ENCODE measurements at regions not wholly inside any gene's neighbourhood (a gene's known extent, or its start where the extent isn't known, plus 50 kb on each side); places are given as distances from the start of the nearest gene placed in this dataset.

- DNase-seq = no peak
These were observed 304.5 kb upstream of the B3GAT1 start for GRCh38 chr11:134716582-134716981.

- peak; percentile 95 for DNase-seq
These were observed 302.1 kb upstream of the B3GAT1 start for GRCh38 chr11:134714021-134714656.

- DNase-seq = no peak
These were observed 300.4 kb upstream of the B3GAT1 start for GRCh38 chr11:134712228-134713145.

- no peak for DNase-seq
These were observed 299.5 kb upstream of the B3GAT1 start for GRCh38 chr11:134711588-134711987.

GRCh38 chr11:134710861-134711407 is 298.9 kb upstream of the B3GAT1 start:
- DNase-seq = no peak

- DNase-seq = no peak
These were observed 293.8 kb upstream of the B3GAT1 start for GRCh38 chr11:134705858-134706257.

GRCh38 chr11:134702827-134703226 is 290.8 kb upstream of the B3GAT1 start:
- no peak for DNase-seq

- DNase-seq = peak; percentile 83
These were observed 289.6 kb upstream of the B3GAT1 start for GRCh38 chr11:134701564-134702165.

GRCh38 chr11:134700101-134700640 is 288.1 kb upstream of the B3GAT1 start:
- no peak for DNase-seq

GRCh38 chr11:134696455-134696854 is 284.4 kb upstream of the B3GAT1 start:
- no peak for DNase-seq

- no peak for DNase-seq
These were observed 279.9 kb upstream of the B3GAT1 start for GRCh38 chr11:134691985-134692384.

- no peak for DNase-seq
These were observed 279.3 kb upstream of the B3GAT1 start for GRCh38 chr11:134691295-134691873.

GRCh38 chr11:134689886-134690285 is 277.8 kb upstream of the B3GAT1 start:
- DNase-seq = no peak

- no peak for DNase-seq
These were observed 275.5 kb upstream of the B3GAT1 start for GRCh38 chr11:134687548-134687947.

GRCh38 chr11:134686460-134687061 is 274.5 kb upstream of the B3GAT1 start:
- DNase-seq = no peak

GRCh38 chr11:134685793-134686380 is 273.8 kb upstream of the B3GAT1 start:
- DNase-seq = no peak

GRCh38 chr11:134684576-134684975 is 272.5 kb upstream of the B3GAT1 start:
- no peak for DNase-seq

GRCh38 chr11:134683860-134684259 is 271.8 kb upstream of the B3GAT1 start:
- DNase-seq = no peak

GRCh38 chr11:134682577-134682976 is 270.5 kb upstream of the B3GAT1 start:
- no peak for DNase-seq

GRCh38 chr11:134679592-134679991 is 267.6 kb upstream of the B3GAT1 start:
- no peak for DNase-seq

- no peak for DNase-seq
These were observed 266.7 kb upstream of the B3GAT1 start for GRCh38 chr11:134678744-134679143.
